HG03460 (cell line): ENCODE measurements at regions not wholly inside any gene's neighbourhood (a gene's known extent, or its start where the extent isn't known, plus 50 kb on each side); places are given as distances from the start of the nearest gene placed in this dataset.
A peak's percentile ranks its signal among the peaks of the same experiment; 100 is the strongest.
"Not testable (repeated sequence)": the region's sequence is repeated elsewhere in the genome, so short reads cannot be mapped to it uniquely, and the experiment has no call there.

Experiments
- ATAC-seq: cut with Tn5 transposase; IDR thresholded peaks from one replicate; pipeline ENCODE4 v1.9.1; 2021; ENCODE audit not compliant: unreplicated experiment

DNA sequence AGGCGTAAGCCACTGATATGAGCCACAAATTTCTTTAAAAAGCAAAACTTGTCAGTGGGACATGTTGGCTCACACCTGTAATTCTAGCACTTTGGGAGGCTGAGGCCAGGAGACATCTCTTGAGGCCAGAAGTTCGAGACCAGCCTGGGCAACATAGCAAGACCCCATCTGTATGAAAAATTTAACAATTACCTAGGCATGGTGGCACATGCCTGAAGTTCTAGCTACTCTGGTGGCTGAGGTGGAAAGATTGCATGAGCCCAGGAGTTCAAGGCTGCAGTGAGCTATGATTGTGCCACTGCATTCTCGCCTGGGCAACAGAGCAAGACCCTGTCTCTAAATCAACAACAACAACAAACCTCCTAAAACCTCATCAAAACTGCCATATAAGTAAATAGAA is 147.6 kb upstream of the BARHL2 start:
- no peak for ATAC-seq

DNA sequence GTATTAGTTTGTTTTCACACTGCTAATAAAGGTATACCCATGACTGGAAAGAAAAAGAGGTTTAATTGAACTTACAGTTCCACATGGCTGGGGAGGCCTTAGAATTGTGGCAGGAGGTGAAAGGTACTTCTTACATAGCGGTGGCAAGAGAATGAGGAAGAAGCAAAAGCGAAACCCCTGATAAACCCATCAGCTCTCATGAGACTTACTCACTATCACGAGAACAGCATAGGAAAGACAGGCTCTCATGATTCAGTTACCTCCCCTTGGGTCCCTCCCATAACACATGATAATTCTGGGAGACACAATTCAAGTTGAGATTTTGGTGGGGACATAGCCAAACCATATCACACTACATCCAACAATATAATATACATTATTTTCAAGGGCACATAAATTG is 145.7 kb upstream of the BARHL2 start:
- no peak for ATAC-seq

DNA sequence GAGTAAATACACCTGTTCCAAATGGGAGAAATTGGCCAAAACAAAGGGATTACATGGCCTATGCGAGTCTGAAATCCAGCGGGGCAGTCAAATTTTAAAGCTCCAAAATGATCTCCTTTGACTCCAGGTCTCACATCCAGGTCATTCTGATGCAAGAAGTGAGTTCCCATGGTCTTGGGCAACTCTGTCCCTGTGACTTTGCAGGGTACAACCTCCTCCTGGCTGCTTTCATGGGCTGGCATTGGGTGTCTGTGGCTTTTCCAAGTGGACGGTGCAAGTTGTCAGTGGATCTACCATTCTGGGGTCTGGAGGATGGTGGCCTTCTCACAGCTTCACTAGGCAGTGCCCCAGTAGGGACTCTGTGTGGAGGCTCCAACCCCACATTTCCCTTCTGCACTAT is 144.3 kb upstream of the BARHL2 start:
- not testable (repeated sequence) for ATAC-seq

DNA sequence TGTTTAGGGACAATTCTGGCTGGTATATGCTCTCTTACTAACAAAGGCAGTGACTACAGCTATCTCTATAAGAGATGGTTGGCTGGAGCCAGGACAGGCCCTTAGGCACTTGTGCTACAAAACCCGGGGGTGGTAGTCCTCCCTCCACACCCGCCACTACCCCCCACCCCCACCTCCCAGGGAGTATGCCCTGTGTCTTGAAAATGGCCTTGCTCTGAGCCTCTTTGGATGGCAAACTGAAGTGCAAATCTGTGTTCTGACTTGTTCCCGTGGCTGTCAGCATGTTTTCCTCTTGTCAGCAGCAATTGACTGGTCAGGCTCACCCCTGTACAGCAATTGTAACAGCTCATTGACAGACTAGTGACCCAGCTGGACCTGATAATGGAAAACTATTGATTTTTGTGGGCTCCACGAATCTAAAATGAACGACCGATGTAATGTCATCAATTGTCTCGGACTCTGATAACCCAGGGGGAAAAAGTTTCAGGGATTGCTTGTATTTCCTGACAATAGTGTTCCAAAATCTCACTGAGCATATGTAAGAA is 139.4 kb upstream of the BARHL2 start:
- no peak for ATAC-seq

DNA sequence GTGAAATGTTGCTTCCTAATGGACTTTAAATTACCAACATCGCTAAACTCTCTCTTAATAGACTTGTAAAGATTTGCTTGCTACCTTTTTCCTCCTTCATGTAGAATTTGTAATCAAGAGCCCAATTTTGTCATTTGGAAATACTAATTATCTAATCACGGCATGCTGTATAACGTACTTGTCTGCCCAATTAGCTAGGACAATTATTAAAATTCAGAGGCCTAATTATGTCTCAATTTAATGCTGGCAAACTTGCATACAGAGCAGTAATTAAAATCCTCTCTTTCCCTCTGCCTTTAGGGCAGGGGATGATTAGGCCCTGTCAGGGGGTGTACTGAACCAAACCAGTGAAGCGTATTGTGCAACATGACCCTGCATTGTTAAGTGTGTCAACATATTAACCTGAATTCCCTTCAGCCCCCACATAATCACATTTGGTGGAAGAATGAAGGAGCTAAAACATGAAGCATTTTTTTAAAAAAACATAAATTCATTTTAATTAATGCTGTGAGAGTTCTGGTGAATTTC is 137.4 kb upstream of the BARHL2 start:
- ATAC-seq = no peak

DNA sequence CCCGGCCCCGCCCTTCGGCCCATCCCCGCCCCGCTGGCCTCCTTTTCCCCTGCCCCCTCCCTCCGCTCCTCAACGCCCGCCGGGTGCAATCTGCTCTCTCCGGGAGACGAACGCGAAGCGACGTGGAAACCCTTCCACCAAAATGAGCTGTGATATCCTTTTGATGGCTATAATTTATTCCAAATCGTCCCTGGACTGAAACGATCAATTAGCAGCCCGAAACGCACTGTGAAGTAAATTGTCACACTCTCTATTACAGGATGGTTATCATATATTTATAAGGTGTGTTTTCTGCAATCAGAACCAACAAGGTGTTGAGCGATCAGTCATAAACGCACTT is 134.6 kb upstream of the BARHL2 start:
- ATAC-seq = no peak

DNA sequence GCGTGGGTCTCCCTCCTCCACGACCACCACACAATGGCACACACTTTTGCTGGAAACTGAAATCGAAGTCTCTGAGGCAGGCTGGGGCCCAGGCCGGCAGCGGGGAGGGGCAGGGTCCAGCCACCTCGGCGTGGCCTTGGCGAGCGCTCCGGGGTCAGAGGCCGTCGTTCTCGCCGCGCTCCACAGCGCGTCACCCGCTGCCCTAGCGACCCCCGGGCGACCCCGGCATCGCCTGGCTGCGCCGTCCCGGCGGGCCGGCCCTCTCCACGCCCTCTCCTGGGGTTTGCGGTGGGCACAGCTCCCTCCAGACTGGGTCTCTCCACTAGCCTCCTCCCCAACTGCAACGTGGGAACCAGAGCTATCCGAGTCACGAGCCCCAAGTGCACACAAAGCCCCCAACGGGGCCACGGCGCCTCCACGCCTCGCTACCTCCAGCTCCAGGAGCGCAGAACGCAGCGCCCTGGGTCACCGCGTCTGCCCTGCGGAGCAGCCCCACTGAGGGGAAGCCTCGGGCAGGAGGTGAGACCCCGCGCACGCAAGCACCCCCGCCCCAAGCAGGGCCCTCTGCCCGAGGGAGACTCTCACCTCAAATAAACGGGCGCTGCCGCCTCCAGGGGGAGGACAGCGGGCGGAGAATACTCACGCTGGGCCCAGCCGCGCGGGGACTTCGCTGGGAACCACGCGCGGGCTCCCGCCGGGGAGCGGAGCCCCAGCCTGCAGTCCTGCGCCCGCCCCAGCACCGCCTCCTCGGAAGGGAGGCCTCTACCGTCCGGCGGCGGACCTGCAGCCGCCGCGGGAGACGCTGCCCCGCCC is 134.0 kb upstream of the BARHL2 start:
- ATAC-seq = peak; percentile 98

DNA sequence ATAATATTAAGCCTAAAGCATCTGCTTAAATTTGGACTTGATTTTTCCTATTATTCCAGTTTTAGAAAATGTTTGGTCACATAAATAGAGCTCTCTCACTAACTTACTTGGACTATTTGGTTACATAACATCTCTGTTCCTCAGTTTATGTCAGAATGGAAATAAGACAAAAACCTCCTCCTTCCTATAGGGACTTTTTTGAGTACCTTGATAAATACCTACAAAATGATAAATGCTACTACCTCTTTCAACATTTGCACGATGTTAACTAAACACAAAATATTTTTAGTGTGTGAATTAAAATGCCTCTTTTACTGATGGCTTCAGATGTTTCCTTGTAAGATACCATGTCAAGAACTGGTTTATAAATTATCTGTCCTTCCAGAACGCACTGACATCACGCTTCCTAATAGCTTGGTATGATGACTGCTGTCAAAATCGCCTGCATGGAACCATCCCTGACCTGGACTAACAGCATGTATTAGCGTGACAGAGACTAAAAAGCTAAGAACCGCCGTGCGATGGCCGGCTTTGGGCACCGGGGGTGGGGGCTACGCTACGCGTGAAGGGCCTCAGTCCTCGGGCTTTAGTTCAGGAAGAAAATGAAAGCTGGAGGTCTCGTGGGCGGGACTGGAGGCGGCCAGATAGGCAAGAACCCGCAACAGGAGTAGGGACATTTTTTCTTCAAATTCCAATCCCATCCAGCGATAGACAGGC is 133.2 kb upstream of the BARHL2 start:
- ATAC-seq = no peak

DNA sequence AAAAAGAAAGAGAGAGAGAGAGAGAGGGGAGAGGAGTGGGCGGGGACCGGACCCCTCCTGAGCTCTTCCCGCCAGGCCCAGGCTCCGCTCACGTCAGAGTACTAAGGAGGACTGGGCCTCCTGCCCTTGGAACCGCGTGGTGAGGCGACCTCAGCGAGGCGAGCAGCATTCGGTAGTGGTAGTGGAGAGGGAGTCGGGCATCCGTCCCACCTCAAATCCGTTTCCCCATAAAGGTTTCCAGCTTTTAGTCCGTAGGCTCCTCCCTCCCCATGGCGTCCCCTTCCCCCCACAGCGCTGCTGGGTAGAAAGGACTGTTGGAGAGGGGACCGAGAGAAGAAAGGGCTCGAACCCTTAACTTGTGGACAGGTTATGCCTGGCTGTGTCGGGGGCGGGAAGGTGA is 124.4 kb upstream of the BARHL2 start:
- ATAC-seq = no peak

DNA sequence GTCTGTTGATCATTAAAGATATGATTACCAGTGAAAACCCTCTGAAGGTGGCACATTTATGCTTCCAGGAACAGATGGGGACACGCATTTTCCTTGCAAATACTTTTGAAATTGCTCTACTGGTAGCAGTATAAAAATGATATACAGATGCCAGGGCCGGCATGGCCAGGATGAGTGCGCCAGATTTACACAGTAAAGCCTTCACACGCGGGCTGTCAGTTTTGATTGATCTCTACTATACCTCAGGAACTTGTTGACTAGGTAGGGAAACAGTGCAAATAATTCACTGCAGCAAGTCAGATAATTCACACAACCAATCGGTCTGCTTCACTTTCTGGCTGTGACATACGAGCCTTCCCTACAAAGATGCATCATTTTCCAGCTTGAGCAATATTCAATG is 123.2 kb upstream of the BARHL2 start:
- no peak for ATAC-seq

DNA sequence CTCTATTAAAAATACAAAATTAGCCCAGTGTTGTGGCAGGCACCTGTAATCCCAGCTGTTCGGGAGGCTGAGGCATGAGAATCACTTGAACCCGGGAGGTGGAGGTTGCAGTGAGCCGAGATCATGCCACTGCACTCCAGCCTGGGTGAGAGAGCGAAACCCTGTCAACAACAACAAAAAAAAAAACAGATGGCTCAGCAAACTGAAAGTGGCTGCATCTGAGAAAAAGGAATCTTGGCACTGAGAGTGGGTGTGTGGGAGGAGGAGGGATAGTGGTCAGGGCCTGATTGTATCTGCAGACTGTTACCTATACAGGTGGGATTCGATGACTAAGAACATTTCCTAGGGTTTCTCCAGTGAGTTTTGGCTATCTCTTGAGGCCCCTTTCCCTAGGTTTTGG is 122.2 kb upstream of the BARHL2 start:
- ATAC-seq = no peak

DNA sequence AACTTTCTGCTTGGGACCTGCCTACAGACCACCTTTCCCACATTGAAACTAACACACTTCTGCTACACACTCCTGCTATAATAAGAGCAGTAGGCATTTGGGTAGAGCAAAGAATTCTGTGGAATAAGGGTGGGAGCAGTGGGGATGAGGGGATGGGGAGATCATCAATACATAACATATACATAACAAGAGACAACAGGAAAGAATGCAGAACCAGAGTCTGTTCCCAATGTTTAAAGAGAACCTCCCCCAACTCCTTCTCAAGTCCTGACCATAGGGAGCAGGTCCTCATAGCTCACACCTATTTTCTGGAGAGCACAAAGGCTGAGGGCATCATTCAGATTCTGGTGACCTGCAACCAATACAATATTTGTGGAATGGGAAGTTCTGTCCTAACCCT is 121.6 kb upstream of the BARHL2 start:
- ATAC-seq = no peak

DNA sequence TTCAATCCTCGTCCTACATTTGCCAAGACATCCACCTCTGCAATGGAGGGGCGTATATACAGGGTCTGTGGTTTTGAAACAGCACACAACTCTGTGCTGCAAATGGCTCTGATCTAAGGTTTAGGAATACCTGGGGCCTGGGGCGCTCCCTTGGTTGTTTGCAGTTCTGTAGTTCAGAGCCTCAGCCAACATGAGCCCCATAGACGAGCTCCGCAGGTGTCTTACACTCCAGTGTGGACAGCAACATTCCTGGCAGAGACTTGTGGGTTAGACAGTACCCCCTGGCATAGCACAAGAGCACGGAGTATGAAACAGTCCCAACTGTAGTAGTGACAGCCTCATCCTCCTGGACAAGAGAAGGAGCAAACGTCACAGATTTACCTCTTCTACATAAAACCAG is 120.3 kb upstream of the BARHL2 start:
- no peak for ATAC-seq

DNA sequence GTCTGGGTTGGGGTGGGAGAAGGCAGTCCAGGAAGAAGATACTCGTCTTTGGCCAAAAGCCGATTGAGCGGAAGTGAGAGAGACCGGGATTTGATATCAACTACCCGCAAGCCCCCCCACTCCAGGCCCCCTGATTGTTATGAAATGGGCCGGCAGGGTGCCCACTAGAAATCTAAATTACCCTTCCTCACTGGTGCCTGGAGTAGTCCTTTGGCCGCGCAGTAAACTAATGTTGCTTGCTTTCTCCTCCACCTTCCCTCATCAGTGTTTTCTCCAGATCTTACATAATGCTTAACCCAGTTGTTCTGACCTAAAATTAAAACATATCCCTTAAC is 119.2 kb upstream of the BARHL2 start:
- ATAC-seq = no peak

DNA sequence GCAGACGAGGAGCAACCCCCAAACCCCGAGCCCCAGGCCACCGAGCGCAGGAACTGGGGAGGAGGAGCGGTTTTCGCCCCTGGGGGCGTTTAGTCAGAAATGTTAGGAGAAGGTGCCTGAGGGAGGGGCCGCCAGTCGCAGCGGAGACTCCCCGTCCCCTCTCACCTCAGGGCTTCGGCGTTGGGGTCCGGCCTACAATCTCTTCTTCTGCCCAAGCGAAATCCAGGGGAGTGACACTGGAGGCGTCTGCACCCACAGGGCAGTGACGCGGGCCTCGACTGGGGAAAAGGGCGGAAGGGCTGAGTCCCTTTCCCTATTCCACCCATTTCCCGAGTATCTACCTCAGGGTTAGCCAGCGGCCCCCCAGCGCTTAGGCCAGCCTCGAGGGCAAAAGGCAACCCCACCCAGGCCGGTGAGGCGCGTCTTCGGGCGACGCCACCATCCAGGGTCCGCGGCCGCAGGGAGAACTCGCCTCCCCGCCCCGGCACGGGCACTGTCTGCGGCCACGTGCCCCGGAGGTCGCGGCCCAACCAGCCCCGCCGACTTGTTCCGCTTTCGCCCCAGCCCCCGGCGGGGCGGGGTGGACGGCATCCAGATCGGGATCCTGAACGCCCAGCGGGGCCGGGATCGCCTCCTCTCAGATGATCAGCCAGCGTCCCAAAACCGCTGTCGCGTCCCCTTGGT is 118.7 kb upstream of the BARHL2 start:
- ATAC-seq = no peak

DNA sequence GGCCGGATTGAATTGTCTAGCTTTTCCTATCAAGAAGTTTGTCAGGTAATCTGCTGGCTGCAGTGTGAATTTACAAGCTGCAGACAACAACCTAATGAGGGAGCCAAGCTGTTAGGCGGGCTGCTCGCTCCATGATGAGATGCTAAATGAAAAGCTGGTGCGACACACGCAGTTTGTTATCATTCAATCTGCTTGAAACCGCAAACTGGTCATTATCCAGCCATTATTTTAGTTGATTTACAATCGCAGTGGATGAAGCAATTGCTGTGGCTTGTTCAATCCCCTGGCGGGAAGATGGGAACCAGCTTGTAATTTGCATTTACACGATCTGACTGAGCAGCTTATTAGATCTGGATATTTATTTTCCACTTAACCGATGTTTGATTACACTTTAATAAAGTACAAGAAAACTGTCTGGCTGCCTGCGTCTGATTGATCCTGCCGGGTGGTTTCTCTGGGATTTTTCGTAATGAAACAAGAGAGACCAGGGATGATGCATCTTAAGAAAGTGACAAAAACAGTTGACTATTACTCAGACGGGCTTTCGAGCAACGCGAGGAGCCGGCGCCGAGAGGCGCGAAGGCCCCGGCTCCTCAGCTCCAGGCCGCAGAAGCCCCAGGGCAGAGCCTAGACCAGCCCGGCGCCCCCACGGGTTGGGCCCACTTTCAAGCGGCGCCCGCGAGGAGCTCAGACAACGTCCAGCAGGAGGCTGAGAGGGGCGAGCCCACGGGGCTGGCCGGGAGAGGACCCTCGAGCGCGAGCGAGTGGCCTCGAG is 118.0 kb upstream of the BARHL2 start:
- no peak for ATAC-seq

DNA sequence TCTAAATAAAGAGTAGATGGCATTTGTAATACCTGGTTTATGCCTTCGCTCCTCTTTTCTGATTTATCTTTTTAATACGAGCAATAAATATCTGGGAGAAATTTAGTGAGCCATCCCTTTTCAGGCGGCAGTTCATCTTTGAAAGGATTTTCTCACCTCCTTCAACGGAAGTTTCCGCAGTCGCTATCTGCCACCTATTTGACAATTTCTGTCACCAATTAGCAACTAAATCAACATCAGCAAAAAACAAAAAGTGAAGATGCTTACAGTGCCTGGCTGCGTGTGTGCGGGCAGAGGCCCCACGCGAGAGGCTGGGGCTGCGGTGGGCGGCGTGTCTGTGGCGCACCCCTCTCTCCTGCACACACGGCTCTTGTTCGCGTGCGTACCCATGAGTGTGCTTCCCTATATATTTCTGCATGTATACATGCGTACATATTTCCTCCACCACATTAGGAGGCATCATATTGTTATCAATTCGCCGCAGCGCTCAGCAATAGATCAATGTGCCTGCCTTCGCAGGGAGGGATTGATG is 117.3 kb upstream of the BARHL2 start:
- ATAC-seq = no peak

DNA sequence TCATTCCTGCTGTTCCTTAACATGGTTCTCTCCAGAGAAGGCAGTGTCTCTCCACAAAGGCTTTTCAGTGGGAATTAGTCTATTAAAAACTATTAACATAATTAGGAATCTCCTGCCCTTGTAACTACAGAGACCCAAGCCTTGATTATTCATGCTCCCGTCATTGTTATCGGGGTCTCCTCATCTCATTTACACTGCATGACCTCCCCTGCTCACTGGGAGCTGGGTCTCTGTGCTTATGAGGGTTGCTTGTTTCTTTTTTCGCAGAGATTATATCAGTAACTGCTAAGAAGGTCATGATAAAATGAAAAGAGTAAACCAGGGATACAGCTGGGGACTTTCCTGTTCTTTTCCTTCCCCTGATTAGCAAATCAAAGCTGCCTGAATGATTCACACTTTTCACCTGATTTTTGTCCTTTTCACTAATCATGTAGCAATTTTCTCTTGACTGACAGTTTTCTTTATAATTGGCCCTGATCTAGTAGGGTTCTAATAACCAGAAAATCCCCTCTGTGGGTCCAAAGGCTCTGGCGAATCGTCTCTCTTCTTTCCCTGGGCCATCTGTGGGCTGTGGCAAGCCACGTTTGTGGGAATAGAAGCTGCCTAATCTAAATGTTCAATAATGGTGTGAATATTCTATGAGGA is 116.5 kb upstream of the BARHL2 start:
- ATAC-seq = no peak

DNA sequence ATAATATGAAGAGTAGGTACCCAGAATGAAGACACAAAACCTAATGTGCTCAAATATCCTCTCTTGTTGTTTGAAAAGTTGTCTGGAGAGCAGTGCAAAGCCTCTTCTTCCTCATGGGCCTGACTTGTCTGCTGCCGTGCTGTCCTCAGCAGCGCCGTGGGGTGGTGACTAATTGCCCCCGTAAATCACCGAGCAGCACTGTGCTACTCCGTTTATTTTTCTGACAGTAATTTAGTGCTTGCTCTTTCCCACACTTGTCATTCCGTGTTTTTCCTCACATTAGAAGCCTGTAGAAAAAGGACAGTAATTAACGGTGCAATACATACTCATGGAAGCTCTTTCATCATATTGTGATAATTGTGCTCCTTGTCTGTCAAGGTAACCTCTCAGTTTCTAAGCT is 114.8 kb upstream of the BARHL2 start:
- no peak for ATAC-seq

DNA sequence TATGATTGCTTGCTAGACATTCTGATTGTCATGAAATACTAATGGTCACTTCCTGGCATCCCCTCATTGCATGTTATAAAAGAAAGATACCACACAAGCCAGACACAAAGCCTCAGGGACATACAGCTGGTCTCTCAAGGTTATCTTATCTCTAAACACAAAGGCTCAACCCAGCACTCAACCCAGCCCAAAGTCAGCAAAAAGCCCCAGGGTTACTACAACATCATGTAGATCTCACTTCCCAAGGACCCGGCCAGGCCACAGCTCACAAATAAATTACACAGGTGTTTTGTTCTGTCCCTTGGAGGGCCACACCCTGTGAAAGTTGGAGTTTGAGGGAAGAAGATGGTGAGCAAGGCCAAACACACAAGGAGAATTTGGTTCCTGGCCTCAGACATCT is 109.7 kb upstream of the BARHL2 start:
- ATAC-seq = no peak
